CD4-positive, alpha-beta memory T cell (primary cell): ENCODE measurements at regions not wholly inside any gene's neighbourhood (a gene's known extent, or its start where the extent isn't known, plus 50 kb on each side); places are given as distances from the start of the nearest gene placed in this dataset.

Source experiments
- CTCF ChIA-PET: fragments of 350-600 bp; sonication (Branson Sonifier 250); formaldehyde crosslinking; loops from one replicate; lab custom pipeline; 2021; ENCODE audit warnings: inconsistent platforms; ENCODE audit not compliant: partially characterized antibody; lab: Charles Lee
- POLR2A ChIA-PET: fragments of 350-600 bp; sonication (Branson Sonifier 250); formaldehyde crosslinking; loops from one replicate; lab custom pipeline; 2021; ENCODE audit not compliant: partially characterized antibody; lab: Charles Lee
- DNase-seq, 5 donors: peaks; one replicate each; pipeline versions ENCODE4 v3.0.0 to v3.0.0-alpha.2; 2020 to 2022; ENCODE audit warnings: mixed read lengths in 1 of 5
- H3K27ac ChIP-seq: one replicate; pipeline ENCODE4 v1.7.0; 2013; ENCODE audit warnings: low read depth, low read length
- H3K27me3 ChIP-seq: 2 replicates; pipeline ENCODE4 v1.7.0; 2013; ENCODE audit warnings: mild to moderate bottlenecking, low read length, moderate library complexity; ENCODE audit not compliant: insufficient read depth
- H3K36me3 ChIP-seq: 2 replicates; pipeline ENCODE4 v1.7.0; 2013; ENCODE audit warnings: mild to moderate bottlenecking, low read length, moderate library complexity; ENCODE audit not compliant: insufficient read depth
- H3K4me1 ChIP-seq: 2 replicates; pipeline ENCODE4 v1.7.0; 2013; ENCODE audit warnings: mild to moderate bottlenecking, low read length, moderate library complexity; ENCODE audit not compliant: insufficient read depth
- H3K4me3 ChIP-seq, 2 donors: one replicate each; pipeline ENCODE4 v1.7.0; 2013; ENCODE audit warnings: low read length in 2 of 2, mild to moderate bottlenecking in 1 of 2
- H3K9me3 ChIP-seq, 2 donors: one replicate each; pipeline ENCODE4 v1.7.0; 2013; ENCODE audit warnings: low read length in 2 of 2, control low read depth in 1 of 2; ENCODE audit not compliant: control insufficient read depth in 1 of 2
- H3K27ac Mint-ChIP-seq, 7 donors: one replicate each; pipeline ENCODE4 v1.8.0; 2020 to 2021; ENCODE audit warnings: mixed read lengths in 7 of 7, mild to moderate bottlenecking in 6 of 7, inconsistent platforms in 3 of 7, moderate library complexity in 3 of 7
- H3K27me3 Mint-ChIP-seq, 2 donors: one replicate each; pipeline ENCODE4 v1.8.0; 2020 to 2021; ENCODE audit warnings: mixed read lengths in 2 of 2
- H3K36me3 Mint-ChIP-seq, 2 donors: one replicate each; pipeline ENCODE4 v1.8.0; 2020 to 2021; ENCODE audit warnings: mixed read lengths in 2 of 2, inconsistent platforms in 1 of 2, mild to moderate bottlenecking in 1 of 2
- H3K4me1 Mint-ChIP-seq, 4 donors: one replicate each; pipeline ENCODE4 v1.8.0; 2020 to 2021; ENCODE audit warnings: mixed read lengths in 4 of 4, mild to moderate bottlenecking in 1 of 4
- H3K4me3 Mint-ChIP-seq, 8 donors: one replicate each; pipeline ENCODE4 v1.8.0; 2020 to 2021; ENCODE audit warnings: mixed read lengths in 8 of 8, mild to moderate bottlenecking in 7 of 8, moderate library complexity in 6 of 8, inconsistent platforms in 3 of 8
- H3K9me3 Mint-ChIP-seq, 8 donors: one replicate each; pipeline ENCODE4 v1.8.0; 2020 to 2021; ENCODE audit warnings: mixed read lengths in 8 of 8, mild to moderate bottlenecking in 5 of 8, inconsistent platforms in 3 of 8, moderate library complexity in 1 of 8
- intact Hi-C: fragments of 100-400 bp; cut with micrococcal nuclease; formaldehyde crosslinking; loops from one replicate; pipeline ENCODE4 v1.15.1; 2023

GRCh38 chr13:63042686-63043085 lies 1627.0 kb upstream of the PCDH20 start:
- no peak overlapping the region for H3K4me3 Mint-ChIP-seq
- CTCF ChIA-PET = no interaction called here
- Histone ChIP-seq H3K9me3 (no peaks in the 10 kb centered on the region), H3K36me3 (no peaks in the 10 kb centered on the region), H3K4me3 (no peak overlapping the region), H3K4me1 (no peaks in the 10 kb centered on the region), H3K27me3 (no peaks in the 10 kb centered on the region), H3K27ac (no peak overlapping the region)
- no peaks in the 10 kb centered on the region for H3K4me1 Mint-ChIP-seq
- POLR2A ChIA-PET = no interaction called here
- peaks cover 4 to 19% (median 15%) of the 10 kb centered on the region in 8 donors for H3K9me3 Mint-ChIP-seq
- H3K27me3 Mint-ChIP-seq = no peaks in the 10 kb centered on the region
- no peak overlapping the region for H3K27ac Mint-ChIP-seq
- intact Hi-C loops = no loop called here
- no peak for DNase-seq
- H3K36me3 Mint-ChIP-seq = no peaks in the 10 kb centered on the region

GRCh38 chr13:63041640-63042414 lies 1626.2 kb upstream of the PCDH20 start:
- H3K27me3 Mint-ChIP-seq = no peaks in the 10 kb centered on the region
- no peak overlapping the region for H3K27ac Mint-ChIP-seq
- H3K4me3 Mint-ChIP-seq = no peak overlapping the region

DNA sequence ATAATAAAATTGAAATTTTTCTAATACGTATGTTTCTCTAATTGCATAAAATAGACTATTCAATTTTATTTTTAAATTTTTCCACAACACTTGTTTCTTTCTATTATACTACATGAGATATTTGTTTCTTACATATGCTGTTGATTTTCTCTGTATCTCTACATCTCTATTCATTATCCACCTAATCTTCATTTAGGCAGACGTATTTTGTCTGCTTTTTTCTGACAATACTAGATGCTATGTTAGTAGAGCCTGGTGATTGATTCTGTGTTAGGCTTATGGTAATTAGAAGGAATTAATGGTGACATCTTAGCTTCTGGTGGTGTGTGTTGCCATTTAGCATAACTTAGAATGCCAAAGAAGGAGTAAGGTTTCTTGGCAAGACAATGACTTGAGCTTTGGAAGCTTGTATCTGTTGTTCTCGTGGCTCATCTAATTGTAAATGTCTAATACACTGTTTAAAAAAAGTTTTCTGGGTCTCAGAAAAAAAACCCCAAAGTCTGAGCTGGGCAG lies 1610.7 kb upstream of the PCDH20 start:
- POLR2A ChIA-PET = no interaction called here

More at GRCh38 chr13:63041640-63042414, 1626.2 kb upstream of the PCDH20 start:
- no peak for DNase-seq
- intact Hi-C loops = no loop called here
- ChIA-PET POLR2A (no interaction called here), CTCF (no interaction called here)
- H3K4me3 ChIP-seq = no peak overlapping the region
- H3K36me3 ChIP-seq = no peaks in the 10 kb centered on the region
- no peak overlapping the region for H3K27ac ChIP-seq
- H3K4me1 ChIP-seq = no peaks in the 10 kb centered on the region
- H3K9me3 ChIP-seq = no peaks in the 10 kb centered on the region
- H3K36me3 Mint-ChIP-seq = no peaks in the 10 kb centered on the region
- H3K4me1 Mint-ChIP-seq = no peaks in the 10 kb centered on the region
- peaks cover 4 to 24% (median 14%) of the 10 kb centered on the region in 8 donors for H3K9me3 Mint-ChIP-seq
- H3K27me3 ChIP-seq = no peaks in the 10 kb centered on the region

GRCh38 chr13:63025741-63026140 lies 1610.1 kb upstream of the PCDH20 start:
- CTCF ChIA-PET = no interaction called here
- Mint-ChIP-seq H3K4me1 (no peaks in the 10 kb centered on the region), H3K9me3 (peaks cover 0 to 15% (median 8%) of the 10 kb centered on the region in 8 donors), H3K27me3 (no peaks in the 10 kb centered on the region), H3K36me3 (no peaks in the 10 kb centered on the region), H3K4me3 (no peak overlapping the region), H3K27ac (no peak overlapping the region)
- H3K4me3 ChIP-seq = no peak overlapping the region
- no peak overlapping the region for H3K27ac ChIP-seq
- POLR2A ChIA-PET = no interaction called here
- no peaks in the 10 kb centered on the region for H3K27me3 ChIP-seq
- DNase-seq = no peak
- H3K36me3 ChIP-seq = no peaks in the 10 kb centered on the region
- H3K9me3 ChIP-seq = no peaks in the 10 kb centered on the region
- intact Hi-C loops = no loop called here
- H3K4me1 ChIP-seq = no peaks in the 10 kb centered on the region

More for the DNA sequence above, 1610.7 kb upstream of the PCDH20 start:
- Mint-ChIP-seq H3K27ac (no peak overlapping the region), H3K27me3 (no peaks in the 10 kb centered on the region), H3K4me3 (no peak overlapping the region), H3K9me3 (peaks cover 0 to 17% (median 8%) of the 10 kb centered on the region in 8 donors), H3K4me1 (no peaks in the 10 kb centered on the region), H3K36me3 (no peaks in the 10 kb centered on the region)
- no peaks in the 10 kb centered on the region for H3K27me3 ChIP-seq
- no peak for DNase-seq
- H3K9me3 ChIP-seq = no peaks in the 10 kb centered on the region
- CTCF ChIA-PET = no interaction called here
- no peaks in the 10 kb centered on the region for H3K4me1 ChIP-seq
- H3K27ac ChIP-seq = no peak overlapping the region
- no peaks in the 10 kb centered on the region for H3K36me3 ChIP-seq
- intact Hi-C loops = no loop called here
- H3K4me3 ChIP-seq = no peak overlapping the region

DNA sequence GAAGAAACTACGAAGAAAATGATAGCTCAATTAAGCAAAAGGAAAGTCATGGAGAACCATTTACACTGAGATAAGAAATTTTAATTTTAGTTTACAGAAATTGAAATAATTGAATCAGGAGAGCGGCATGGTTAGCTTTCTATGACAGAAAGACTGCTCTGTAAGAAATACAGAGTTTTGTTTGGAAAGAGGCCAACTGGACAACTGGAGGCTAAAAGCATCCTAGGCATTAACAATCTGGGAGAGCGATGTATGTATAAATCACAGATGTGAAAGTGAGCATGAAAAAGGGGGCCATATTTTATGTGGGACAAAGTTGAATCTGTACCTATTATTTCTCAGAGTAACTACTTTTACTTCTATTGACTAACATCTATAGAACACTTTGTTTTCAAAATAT lies 1608.8 kb upstream of the PCDH20 start:
- CTCF ChIA-PET = no interaction called here
- Mint-ChIP-seq H3K4me1 (no peaks in the 10 kb centered on the region), H3K9me3 (peaks cover 0 to 10% (median 7%) of the 10 kb centered on the region in 8 donors), H3K27me3 (no peaks in the 10 kb centered on the region), H3K4me3 (no peak overlapping the region), H3K36me3 (no peaks in the 10 kb centered on the region), H3K27ac (no peak overlapping the region)
- Histone ChIP-seq H3K27me3 (no peaks in the 10 kb centered on the region), H3K4me1 (no peaks in the 10 kb centered on the region), H3K4me3 (no peak overlapping the region), H3K27ac (no peak overlapping the region), H3K36me3 (no peaks in the 10 kb centered on the region), H3K9me3 (no peaks in the 10 kb centered on the region)
- intact Hi-C loops = no loop called here
- POLR2A ChIA-PET = no interaction called here
- no peak for DNase-seq

GRCh38 chr13:63011996-63012395 lies 1596.3 kb upstream of the PCDH20 start:
- ChIA-PET CTCF (no interaction called here), POLR2A (no interaction called here)
- DNase-seq = no peak
- H3K27me3 Mint-ChIP-seq = no peaks in the 10 kb centered on the region
- no peaks in the 10 kb centered on the region for H3K4me1 ChIP-seq
- no peak overlapping the region for H3K4me3 ChIP-seq
- H3K27ac ChIP-seq = no peak overlapping the region
- no peak overlapping the region for H3K27ac Mint-ChIP-seq
- no peaks in the 10 kb centered on the region for H3K36me3 Mint-ChIP-seq
- H3K36me3 ChIP-seq = no peaks in the 10 kb centered on the region
- no peaks in the 10 kb centered on the region for H3K4me1 Mint-ChIP-seq
- peaks cover 5 to 46% (median 21%) of the 10 kb centered on the region in 8 donors for H3K9me3 Mint-ChIP-seq
- H3K4me3 Mint-ChIP-seq = no peak overlapping the region
- intact Hi-C loops = no loop called here
- H3K27me3 ChIP-seq = no peaks in the 10 kb centered on the region
- H3K9me3 ChIP-seq = peaks cover 0 to 8% of the 10 kb centered on the region in 2 donors

DNA sequence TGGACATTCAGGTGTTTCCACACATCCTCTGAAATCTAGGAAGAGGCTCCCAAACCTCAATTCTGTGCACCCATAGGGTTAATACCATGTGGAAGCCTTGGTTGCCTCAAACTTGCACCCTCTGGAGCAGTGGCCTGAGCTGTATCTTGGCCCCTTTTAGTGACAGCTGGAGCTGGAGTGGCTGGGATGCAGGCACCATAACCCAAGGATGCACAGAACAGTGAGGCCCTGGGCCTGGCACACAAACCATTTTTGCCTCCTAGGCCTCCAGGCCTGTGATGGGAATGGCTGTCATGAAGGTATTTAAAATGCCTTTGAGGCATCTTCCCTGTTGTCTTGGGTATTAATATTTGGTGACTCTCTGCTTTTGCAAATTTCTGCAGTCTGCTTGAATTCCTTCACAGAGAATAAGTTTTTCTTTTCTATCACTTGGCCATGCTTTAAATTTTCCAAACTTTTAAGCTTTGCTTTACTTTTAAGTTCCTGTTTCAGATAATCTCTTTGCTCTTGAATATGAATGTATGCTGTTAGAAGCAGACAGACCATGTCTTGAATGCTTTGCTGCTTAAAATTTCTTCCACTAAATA lies 1594.5 kb upstream of the PCDH20 start:
- ChIA-PET POLR2A (no interaction called here), CTCF (no interaction called here)
- H3K27ac ChIP-seq = no peak overlapping the region
- H3K36me3 ChIP-seq = no peaks in the 10 kb centered on the region
- Mint-ChIP-seq H3K9me3 (peaks cover 5 to 48% (median 22%) of the 10 kb centered on the region in 8 donors), H3K27me3 (no peaks in the 10 kb centered on the region), H3K36me3 (no peaks in the 10 kb centered on the region), H3K4me3 (no peak overlapping the region), H3K4me1 (no peaks in the 10 kb centered on the region), H3K27ac (no peak overlapping the region)
- no peaks in the 10 kb centered on the region for H3K4me1 ChIP-seq
- intact Hi-C loops = no loop called here
- no peaks in the 10 kb centered on the region for H3K27me3 ChIP-seq
- H3K9me3 ChIP-seq = peaks cover 0 to 13% of the 10 kb centered on the region in 2 donors
- H3K4me3 ChIP-seq = no peak overlapping the region
- DNase-seq = no peak
